GM21515 (cell line): ENCODE measurements at regions not wholly inside any gene's neighbourhood (a gene's known extent, or its start where the extent isn't known, plus 50 kb on each side); places are given as distances from the start of the nearest gene placed in this dataset.

Source experiments
- ATAC-seq: cut with Tn5 transposase; IDR thresholded peaks from one replicate; pipeline ENCODE4 v1.9.1; 2021; ENCODE audit not compliant: unreplicated experiment

GRCh38 chr15:70449311-70450141 lies 313.8 kb downstream of the UACA start:
- no peak for ATAC-seq

- ATAC-seq = no peak
These were observed 315.2 kb downstream of the UACA start for GRCh38 chr15:70447928-70448698.

GRCh38 chr15:70447521-70447920 lies 315.8 kb downstream of the UACA start:
- no peak for ATAC-seq

- no peak for ATAC-seq
These were observed 316.3 kb downstream of the UACA start for GRCh38 chr15:70447081-70447480.

- ATAC-seq = no peak
These were observed 319.7 kb downstream of the UACA start for GRCh38 chr15:70443486-70444273.

- no peak for ATAC-seq
These were observed 320.6 kb downstream of the UACA start for GRCh38 chr15:70442616-70443321.

GRCh38 chr15:70442211-70442610 lies 321.1 kb downstream of the UACA start:
- no peak for ATAC-seq

- no peak for ATAC-seq
These were observed 322.8 kb downstream of the UACA start for GRCh38 chr15:70440416-70441138.

- ATAC-seq = no peak
These were observed 323.5 kb downstream of the UACA start for GRCh38 chr15:70439880-70440279.

GRCh38 chr15:70439304-70439877 lies 324.0 kb downstream of the UACA start:
- no peak for ATAC-seq

GRCh38 chr15:70438776-70439175 lies 324.6 kb downstream of the UACA start:
- no peak for ATAC-seq

GRCh38 chr15:70437882-70438451 lies 325.4 kb downstream of the UACA start:
- no peak for ATAC-seq

GRCh38 chr15:70437089-70437488 lies 326.3 kb downstream of the UACA start:
- no peak for ATAC-seq

- no peak for ATAC-seq
These were observed 326.9 kb downstream of the UACA start for GRCh38 chr15:70436428-70436827.

GRCh38 chr15:70435872-70436271 lies 327.5 kb downstream of the UACA start:
- ATAC-seq = no peak

GRCh38 chr15:70435369-70435768 lies 328.0 kb downstream of the UACA start:
- no peak for ATAC-seq

- no peak for ATAC-seq
These were observed 329.6 kb downstream of the UACA start for GRCh38 chr15:70433586-70434324.

GRCh38 chr15:70432924-70433495 lies 330.3 kb downstream of the UACA start:
- ATAC-seq = no peak
